Body of pancreas (tissue), 4 donors: ENCODE measurements at regions not wholly inside any gene's neighbourhood (a gene's known extent, or its start where the extent isn't known, plus 50 kb on each side); places are given as distances from the start of the nearest gene placed in this dataset.

Source experiments
- ATAC-seq: fragments of 150-250 bp; one replicate; pipeline ENCODE4 v1.9.1; 2016
- DNase-seq, 4 donors: peaks; one replicate each; pipeline ENCODE4 v3.0.0-alpha.2; 2019
- H3K27ac ChIP-seq, 4 donors: fragments of 200-600 bp; sonication (generic); 1 replicate in 3 of 4; 2 replicates in 1 of 4; pipeline versions ENCODE4 v1.5.1 to v1.6.1; 2016 to 2019; ENCODE audit warnings: mild to moderate bottlenecking in 1 of 4, mixed read lengths in 1 of 4, moderate library complexity in 1 of 4
- H3K27me3 ChIP-seq, 2 donors: fragments of 200-600 bp; sonication (generic); one replicate each; pipeline ENCODE4 v1.6.0; 2016; ENCODE audit warnings: mild to moderate bottlenecking in 1 of 2
- H3K36me3 ChIP-seq, 2 donors: fragments of 200-600 bp; sonication (generic); replicated peaks in 1 of 2; 2 replicates each; pipeline ENCODE4 v1.5.1; 2016; ENCODE audit warnings: low read depth in 2 of 2; ENCODE audit not compliant: insufficient read depth in 1 of 2
- H3K4me1 ChIP-seq: fragments of 200-600 bp; sonication (generic); one replicate; pipeline ENCODE4 v1.6.0; 2016
- H3K4me3 ChIP-seq, 2 donors: fragments of 200-600 bp; sonication (generic); 1 replicate in 1 of 2; 2 replicates in 1 of 2; pipeline ENCODE4 v1.5.1; 2016 to 2019
- H3K9me3 ChIP-seq, 3 donors: fragments of 200-600 bp; sonication (generic); 1 replicate in 2 of 3; 2 replicates in 1 of 3; pipeline ENCODE4 v1.5.1; 2016
- POLR2A ChIP-seq, 3 donors: fragments of 450-650 bp; IDR thresholded peaks; one replicate each; pipeline ENCODE4 v1.6.1; 2016; ENCODE audit warnings: antibody characterized with exemption in 3 of 3, mild to moderate bottlenecking in 2 of 3
- WGBS, 2 donors: methylation state at CpG; one replicate each; pipeline ENCODE4 v1.1.5; 2017; 5-methylcytosine and 5-hydroxymethylcytosine counted together
- intact Hi-C: fragments of 100-400 bp; cut with DNase I; formaldehyde crosslinking; loops from one replicate; pipeline ENCODE4 v1.15.1; 2023
- TF ChIP-seq, protein P1 (sequence below), 7 experiments: fragments of 450-650 bp in 4 of 7; fragments of 200-600 bp in 3 of 7; sonication (generic) in 3 of 7; IDR thresholded peaks; one replicate each; pipeline ENCODE4 v1.5.1; 2016 to 2019; ENCODE audit warnings: antibody characterized with exemption in 7 of 7

DNA sequence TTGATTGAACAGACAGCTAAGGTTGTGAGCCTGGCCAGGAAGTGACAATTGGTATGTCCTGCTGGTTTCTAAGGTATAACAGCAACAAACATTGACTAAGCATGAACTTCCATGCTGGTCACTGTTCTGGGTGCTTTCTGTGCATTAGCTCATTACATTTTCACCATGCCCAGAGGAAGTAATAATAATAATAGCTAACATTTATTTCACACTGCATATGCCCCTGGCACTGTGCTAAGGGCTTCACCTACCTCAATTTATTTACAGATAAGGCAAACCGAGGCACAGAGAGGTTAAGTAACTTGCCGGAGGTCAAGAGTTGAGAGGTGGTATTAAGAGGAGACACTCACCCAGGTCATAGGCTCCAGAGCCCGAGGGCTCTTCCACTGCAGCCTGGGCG lies 113.6 kb downstream of the PDCL3 start:
- Histone ChIP-seq H3K9me3 (no peaks in the 10 kb centered on the region), H3K27me3 (no peaks in the 10 kb centered on the region), H3K36me3 (no peaks in the 10 kb centered on the region), H3K4me3 (no peak overlapping the region), H3K27ac (no peak overlapping the region), H3K4me1 (no peaks in the 10 kb centered on the region)
- ATAC-seq (no peak), DNase-seq (no peak)
- 81 to 86% methylated on average over 4 of the region's 4 CpGs for WGBS, 2 donors
- TF ChIP-seq, protein P1, sequence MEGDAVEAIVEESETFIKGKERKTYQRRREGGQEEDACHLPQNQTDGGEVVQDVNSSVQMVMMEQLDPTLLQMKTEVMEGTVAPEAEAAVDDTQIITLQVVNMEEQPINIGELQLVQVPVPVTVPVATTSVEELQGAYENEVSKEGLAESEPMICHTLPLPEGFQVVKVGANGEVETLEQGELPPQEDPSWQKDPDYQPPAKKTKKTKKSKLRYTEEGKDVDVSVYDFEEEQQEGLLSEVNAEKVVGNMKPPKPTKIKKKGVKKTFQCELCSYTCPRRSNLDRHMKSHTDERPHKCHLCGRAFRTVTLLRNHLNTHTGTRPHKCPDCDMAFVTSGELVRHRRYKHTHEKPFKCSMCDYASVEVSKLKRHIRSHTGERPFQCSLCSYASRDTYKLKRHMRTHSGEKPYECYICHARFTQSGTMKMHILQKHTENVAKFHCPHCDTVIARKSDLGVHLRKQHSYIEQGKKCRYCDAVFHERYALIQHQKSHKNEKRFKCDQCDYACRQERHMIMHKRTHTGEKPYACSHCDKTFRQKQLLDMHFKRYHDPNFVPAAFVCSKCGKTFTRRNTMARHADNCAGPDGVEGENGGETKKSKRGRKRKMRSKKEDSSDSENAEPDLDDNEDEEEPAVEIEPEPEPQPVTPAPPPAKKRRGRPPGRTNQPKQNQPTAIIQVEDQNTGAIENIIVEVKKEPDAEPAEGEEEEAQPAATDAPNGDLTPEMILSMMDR (IDR thresholded peaks at IDR 0.05) = no peak
- TF ChIP-seq POLR2A (IDR thresholded peaks at IDR 0.05) = no peak
- intact Hi-C loops = no loop called here

DNA sequence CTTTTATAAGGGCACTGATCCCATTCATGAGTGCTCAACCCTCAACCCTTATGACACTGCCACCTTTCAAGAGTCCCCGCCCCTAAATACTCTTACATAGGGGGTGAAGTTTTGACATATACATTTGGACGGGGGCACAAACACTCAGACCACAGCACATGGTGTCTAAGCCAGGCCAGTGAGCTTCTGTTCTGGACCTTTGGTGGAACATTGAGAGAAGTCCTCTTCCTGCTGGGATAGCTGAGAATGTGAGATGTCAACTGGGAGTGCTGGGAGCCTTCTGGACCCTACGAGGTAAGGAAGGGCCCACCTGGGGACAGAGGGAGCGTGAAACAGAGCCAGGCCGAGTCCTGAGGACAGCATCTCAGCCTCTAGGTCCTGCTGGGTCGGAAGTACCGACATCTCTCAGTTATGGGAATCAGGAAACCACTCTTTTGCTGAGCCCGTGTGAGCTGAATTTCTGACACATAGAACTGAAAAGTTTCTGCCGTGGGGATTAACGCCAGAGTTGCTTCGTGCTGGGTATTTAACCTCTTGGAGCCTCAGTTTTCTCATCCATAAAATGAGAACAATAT lies 114.9 kb downstream of the PDCL3 start:
- H3K4me3 ChIP-seq = no peak overlapping the region
- 82 to 84% methylated on average over 10 to 11 of the region's 11 CpGs for WGBS, 2 donors
- no peaks in the 10 kb centered on the region for H3K9me3 ChIP-seq
- DNase-seq (no peak), ATAC-seq (no peak)
- no peaks in the 10 kb centered on the region for H3K36me3 ChIP-seq
- H3K27ac ChIP-seq = no peak overlapping the region
- H3K27me3 ChIP-seq = no peaks in the 10 kb centered on the region
- H3K4me1 ChIP-seq = no peaks in the 10 kb centered on the region
- TF ChIP-seq, protein P1 (IDR thresholded peaks at IDR 0.05) = no peak
- TF ChIP-seq POLR2A (IDR thresholded peaks at IDR 0.05) = no peak
- intact Hi-C loops = no loop called here

DNA sequence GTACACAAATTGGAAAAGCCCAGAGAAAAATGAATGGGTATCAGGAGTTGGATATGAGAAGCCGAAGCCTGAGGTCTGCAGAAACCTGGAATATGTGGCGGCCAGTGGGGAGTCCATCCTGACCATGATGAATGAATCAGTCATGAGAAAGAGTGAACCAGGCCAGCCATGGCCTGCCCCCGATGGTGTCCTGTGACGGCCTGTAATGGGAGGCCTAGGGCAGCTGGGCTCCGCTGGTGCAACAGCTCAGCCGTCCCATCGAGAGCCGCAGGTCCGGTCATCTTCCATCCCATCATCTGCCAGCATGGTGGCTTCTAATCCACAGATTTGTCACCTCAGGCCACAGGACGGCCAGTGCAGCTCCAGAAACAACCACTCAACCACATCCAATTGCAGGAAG lies 116.4 kb downstream of the PDCL3 start:
- WGBS, 2 donors = 92 to 97% methylated on average over 7 to 10 of the region's 10 CpGs
- intact Hi-C loops = no loop called here
- DNase-seq (no peak), ATAC-seq (no peak)
- Histone ChIP-seq H3K27me3 (no peaks in the 10 kb centered on the region), H3K27ac (no peak overlapping the region), H3K4me1 (no peaks in the 10 kb centered on the region), H3K36me3 (no peaks in the 10 kb centered on the region), H3K9me3 (no peaks in the 10 kb centered on the region), H3K4me3 (no peak overlapping the region)
- TF ChIP-seq, protein P1 (IDR thresholded peaks at IDR 0.05) = no peak
- TF ChIP-seq POLR2A (IDR thresholded peaks at IDR 0.05) = no peak

DNA sequence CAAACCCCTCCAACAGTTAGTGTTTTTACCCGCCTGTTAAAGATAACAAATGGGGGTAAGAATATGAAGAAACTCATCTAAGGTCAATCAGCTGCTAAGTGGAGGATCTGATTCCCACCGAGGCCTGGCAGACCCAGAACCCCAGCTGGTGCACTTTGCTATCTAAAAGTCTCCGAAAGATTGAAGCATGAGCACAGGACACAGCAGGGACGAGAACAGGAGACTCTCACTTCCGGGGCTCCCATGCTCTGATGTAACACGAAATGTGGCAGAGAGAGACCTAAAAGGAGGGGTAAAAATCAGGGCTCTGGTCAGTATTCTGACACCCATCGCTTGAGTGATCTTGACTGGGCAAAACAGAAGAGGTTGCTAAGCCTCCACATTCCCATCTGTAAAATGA lies 119.7 kb downstream of the PDCL3 start:
- no peaks in the 10 kb centered on the region for H3K36me3 ChIP-seq

DNA sequence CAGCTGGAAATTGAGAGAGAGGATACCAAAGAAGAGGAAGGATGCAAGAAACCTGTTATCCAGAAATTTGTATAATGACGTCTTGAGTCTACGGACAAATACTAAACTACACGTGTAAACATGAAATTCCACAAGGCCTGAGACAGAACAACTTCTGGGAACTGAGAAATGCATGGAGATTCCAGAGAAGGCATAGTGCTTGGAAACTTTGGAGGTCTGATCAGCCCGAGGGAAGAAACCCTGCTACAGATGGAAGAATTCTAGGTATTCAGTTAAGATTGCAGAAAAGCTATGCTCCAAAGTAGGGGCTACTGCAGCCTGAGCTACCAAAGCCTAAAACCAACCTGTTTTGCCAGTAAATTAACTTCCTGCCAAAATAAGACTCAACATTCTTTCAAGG lies 120.4 kb downstream of the PDCL3 start:
- no peaks in the 10 kb centered on the region for H3K4me1 ChIP-seq
- no peaks in the 10 kb centered on the region for H3K27me3 ChIP-seq
- ATAC-seq = no peak
- no peak for DNase-seq
- TF ChIP-seq POLR2A (IDR thresholded peaks at IDR 0.05) = no peak
- TF ChIP-seq, protein P1 (IDR thresholded peaks at IDR 0.05) = no peak
- no peak overlapping the region for H3K27ac ChIP-seq
- no peak overlapping the region for H3K4me3 ChIP-seq
- intact Hi-C loops = no loop called here
- peaks cover 0 to 6% (median 0%) of the 10 kb centered on the region in 3 donors for H3K9me3 ChIP-seq
- 85 to 89% methylated on average over 4 of the region's 4 CpGs for WGBS, 2 donors
- no peaks in the 10 kb centered on the region for H3K36me3 ChIP-seq

More for the DNA sequence above, 119.7 kb downstream of the PDCL3 start:
- DNase-seq (no peak), ATAC-seq (no peak)
- WGBS, 2 donors = 87 to 89% methylated on average over 7 of the region's 7 CpGs
- no peak overlapping the region for H3K4me3 ChIP-seq
- H3K9me3 ChIP-seq = peaks cover 0 to 6% (median 0%) of the 10 kb centered on the region in 3 donors
- intact Hi-C loops = no loop called here
- no peak for TF ChIP-seq POLR2A (IDR thresholded peaks at IDR 0.05)
- TF ChIP-seq, protein P1 (IDR thresholded peaks at IDR 0.05) = no peak
- no peaks in the 10 kb centered on the region for H3K4me1 ChIP-seq
- H3K27ac ChIP-seq = no peak overlapping the region
- no peaks in the 10 kb centered on the region for H3K27me3 ChIP-seq
